Activated CD8-positive, alpha-beta memory T cell treated with anti-CD3 and anti-CD28 coated beads for 36 hours (primary cell): ENCODE measurements at regions not wholly inside any gene's neighbourhood (a gene's known extent, or its start where the extent isn't known, plus 50 kb on each side); places are given as distances from the start of the nearest gene placed in this dataset.

Source experiments
- CTCF ChIA-PET: fragments of 350-600 bp; sonication (Branson Sonifier 250); formaldehyde crosslinking; loops from one replicate; lab custom pipeline; 2021; ENCODE audit warnings: antibody characterized with exemption; lab: Charles Lee
- POLR2A ChIA-PET: fragments of 350-600 bp; sonication (Branson Sonifier 250); formaldehyde crosslinking; loops from one replicate; lab custom pipeline; 2021; ENCODE audit warnings: antibody characterized with exemption; lab: Charles Lee

DNA sequence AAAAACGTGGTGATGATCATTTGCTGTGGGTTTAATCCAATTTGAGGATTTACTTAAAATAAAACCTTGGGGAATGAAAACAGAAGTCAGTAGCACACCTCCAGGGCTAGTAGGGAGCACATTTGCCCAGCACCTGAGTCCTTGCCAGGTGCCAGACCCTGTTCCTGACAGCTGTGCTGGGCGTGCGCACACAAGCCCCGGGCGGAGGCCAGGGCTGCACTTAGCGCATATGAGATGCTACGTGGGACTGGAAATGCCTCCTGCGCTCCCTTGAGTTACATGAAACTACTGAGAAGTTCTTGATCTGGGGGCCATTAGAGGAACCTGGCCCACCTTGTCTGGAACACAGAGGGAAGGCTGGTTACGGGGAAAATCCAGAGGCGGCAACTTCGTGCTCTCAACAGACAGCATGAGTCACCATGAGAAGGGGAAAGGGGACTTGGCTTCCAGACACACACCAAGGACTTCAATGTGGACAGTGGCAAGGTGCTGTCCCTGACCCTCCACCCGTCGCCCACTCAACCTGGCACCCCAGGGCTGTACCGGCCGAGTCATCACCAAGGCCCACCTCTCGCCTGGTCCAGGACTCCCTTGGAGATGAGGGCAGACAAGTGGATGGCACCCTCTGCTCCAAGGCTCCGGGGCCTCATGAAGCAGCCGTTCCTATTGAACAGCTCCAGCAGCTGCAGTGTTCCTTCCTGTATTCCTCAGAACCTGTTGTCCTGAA is 1468.6 kb downstream of the BRD1 start:
- CTCF ChIA-PET = no interaction called here
- POLR2A ChIA-PET = no interaction called here

- CTCF ChIA-PET = no interaction called here
Observed at GRCh38 chr22:48357961-48358360, 1469.7 kb downstream of the BRD1 start.

DNA sequence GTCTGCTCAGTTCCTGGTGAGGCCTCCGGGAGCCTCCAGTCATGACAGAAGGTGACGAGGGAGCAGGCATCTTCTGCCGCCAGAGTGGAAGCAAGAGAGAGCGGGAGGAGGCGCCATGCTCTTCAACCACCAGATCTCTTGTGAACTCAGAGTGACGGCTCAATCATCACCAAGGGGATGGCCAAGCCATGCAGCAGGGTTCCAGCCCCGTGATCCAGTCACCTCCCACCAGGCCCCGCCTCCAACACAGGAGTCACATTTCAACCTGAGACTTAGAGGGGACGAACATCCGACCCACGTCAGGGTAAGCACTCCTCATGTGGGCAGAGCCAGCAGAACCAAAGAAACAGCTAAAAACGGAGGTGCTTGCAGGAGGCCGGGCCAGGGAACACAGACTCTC is 1470.5 kb downstream of the BRD1 start:
- POLR2A ChIA-PET = no interaction called here
- CTCF ChIA-PET = no interaction called here

More at GRCh38 chr22:48357961-48358360, 1469.7 kb downstream of the BRD1 start:
- POLR2A ChIA-PET = no interaction called here

DNA sequence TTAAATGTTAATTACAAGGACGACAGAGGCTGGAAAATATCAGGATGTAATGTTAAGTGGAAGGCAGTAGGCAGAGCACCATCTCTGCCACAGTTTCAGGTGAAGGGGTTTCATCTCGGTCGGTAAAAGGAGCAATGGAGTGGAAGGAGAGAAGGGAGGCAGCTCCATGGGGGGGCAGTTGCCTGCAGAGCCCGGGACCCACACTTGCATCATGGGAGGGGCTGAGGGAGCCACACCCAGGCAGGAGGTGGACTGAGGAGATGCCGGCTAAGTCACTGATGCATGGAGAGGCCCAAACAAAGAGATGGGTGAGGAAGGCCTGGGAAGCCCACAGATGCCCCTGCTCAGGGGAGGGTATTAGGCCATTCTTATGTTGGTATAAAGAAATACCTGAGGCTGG is 1470.9 kb downstream of the BRD1 start:
- ChIA-PET CTCF (no interaction called here), POLR2A (no interaction called here)

DNA sequence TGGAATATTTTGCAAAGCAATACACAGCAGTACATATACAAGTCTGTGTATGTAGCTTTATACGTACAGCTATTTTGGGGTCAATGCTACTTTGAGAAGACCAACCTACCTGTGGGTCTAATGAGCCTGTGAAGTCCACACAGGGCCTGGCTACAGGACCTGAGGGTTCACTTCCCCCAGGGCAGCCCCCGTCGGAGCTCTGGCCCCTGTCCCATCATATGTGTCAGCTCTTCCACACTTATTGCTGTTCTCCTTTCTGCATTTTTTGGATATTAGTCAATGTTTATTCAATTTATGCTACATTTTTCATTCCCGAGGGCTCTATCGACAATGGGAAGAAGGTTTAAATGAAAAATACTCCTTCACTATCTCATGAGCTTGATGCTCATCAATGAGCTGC is 1473.6 kb downstream of the BRD1 start:
- ChIA-PET POLR2A (no interaction called here), CTCF (no interaction called here)

DNA sequence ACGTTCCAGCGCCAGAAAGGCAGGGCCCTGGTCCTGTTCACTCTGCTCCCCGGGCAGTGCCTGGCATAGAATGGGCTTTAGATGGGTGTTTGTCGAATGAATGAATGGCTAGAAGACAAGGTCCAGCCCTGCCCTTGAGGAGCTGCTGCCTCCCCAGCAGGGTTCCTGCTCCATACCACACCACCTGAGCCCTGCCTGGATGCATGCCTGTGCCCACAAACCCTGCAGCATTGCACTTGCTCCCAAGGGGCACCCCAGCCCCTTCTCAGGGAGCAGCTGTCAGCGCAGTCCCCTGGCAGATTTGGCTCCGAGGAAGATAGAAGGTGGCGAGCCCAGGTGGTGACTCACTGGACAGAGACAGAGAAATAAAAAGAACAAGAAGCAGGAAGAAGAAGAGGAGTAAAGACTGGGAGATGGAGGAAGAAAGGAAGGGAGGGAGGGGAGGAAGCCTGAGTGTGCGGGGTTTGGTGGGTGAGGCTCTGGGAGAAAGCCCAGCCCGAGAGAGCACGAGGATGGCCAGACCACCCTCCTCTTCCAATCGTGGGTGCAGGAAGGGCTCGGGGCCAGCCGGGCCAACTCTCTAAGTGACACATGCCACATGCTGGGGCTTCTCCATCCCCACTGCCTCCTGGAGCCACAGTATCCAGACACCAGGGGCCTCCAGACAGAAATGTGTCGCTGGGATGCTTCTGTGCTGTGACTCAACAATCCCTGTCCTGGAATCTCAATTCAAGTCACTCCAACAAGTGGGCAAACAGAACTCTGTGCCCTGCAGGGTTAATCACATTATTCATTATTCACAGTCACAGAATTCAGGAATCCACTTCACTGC is 1474.3 kb downstream of the BRD1 start:
- POLR2A ChIA-PET = no interaction called here
- CTCF ChIA-PET = no interaction called here

DNA sequence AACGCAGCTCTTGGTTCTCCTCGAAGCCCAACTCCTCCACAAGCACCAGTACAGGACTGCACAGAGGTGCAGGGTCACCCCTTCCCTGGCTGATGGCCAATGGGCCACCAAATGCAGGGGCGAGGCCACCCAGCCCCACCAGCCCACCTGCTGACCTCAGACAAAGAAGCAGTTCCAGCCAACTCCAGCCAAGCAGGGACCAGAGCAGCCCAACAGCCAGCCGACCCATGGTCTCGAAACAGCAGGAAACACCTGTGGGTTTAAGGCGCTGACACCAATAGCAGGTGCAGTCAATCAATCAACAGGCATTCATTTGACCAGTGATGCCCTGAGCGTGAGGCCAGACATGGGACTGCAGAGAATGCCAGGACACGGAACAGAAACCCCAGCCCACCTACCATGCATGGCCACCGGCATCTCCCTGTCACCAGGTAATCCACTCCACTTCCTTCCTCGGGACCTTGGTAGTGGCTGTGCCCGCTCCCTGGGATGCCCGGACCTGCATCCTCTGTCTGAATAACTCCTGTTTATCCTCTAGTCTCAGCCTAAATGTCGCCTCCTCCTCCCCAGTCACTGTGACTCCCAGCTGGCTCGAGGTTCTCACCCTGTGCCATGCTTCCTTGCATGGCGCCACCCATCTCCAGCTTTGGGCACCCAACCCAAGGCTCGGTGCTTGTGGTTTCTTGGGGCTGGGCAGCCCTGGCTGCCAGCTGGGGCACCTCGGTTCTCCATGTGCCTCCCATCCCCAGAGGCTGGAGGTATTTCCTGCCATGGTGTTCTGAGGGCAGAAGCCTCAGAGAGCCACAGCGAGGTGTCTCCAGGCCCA is 1475.4 kb downstream of the BRD1 start:
- POLR2A ChIA-PET = no interaction called here

DNA sequence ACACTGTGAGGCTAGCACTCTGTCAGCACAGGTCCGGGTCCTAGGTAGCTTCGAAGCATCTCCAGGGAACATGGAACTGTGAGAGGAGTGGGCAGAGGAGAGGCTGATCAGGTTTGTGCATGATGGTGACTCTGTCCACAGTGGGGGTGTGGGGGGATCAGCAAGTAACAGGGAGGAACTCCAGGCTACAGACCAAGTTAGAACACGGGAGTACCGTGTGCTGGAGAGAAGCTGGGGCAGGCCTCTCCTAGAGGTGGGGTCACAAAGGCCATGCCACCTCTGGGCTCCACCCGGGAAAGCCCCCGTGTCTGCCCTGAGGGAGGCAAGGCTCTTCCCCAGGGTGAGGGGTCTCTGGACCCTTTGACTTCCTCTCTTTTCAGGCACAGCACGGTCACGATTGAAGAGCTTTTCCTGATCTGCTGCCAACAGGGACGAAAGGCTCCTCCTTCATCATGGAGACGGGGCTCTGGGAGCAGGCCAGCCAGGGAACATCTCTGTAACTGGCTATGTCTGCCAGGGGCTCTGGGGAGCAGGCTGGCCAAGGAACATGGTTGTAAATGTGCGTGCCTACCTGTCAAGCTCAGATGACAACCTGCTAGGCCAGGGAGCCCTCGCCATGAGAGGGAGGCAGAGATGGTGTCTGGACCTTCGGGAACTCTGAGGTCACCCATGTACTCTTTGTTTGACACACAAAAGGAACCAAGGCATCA is 1476.1 kb downstream of the BRD1 start:
- POLR2A ChIA-PET = no interaction called here
- CTCF ChIA-PET = no interaction called here

More for the DNA sequence above, 1475.4 kb downstream of the BRD1 start:
- CTCF ChIA-PET = no interaction called here

GRCh38 chr22:48350456-48350855 is 1477.2 kb downstream of the BRD1 start:
- ChIA-PET CTCF (no interaction called here), POLR2A (no interaction called here)

DNA sequence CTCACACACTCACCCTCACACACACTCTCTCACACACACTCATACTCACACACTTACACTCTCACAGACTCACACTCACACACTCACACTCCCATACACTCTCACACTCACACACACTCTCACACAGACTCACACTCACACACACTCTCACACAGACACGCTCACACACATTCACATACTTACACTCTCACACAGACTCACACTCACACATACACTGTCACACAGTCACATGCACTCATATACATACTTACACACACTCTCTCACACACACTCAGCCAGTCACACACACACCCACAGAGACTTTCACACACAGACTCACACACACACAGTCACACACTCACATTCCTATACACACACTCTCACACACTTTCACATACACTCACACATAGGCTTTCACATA is 1478.8 kb downstream of the BRD1 start:
- POLR2A ChIA-PET = no interaction called here

DNA sequence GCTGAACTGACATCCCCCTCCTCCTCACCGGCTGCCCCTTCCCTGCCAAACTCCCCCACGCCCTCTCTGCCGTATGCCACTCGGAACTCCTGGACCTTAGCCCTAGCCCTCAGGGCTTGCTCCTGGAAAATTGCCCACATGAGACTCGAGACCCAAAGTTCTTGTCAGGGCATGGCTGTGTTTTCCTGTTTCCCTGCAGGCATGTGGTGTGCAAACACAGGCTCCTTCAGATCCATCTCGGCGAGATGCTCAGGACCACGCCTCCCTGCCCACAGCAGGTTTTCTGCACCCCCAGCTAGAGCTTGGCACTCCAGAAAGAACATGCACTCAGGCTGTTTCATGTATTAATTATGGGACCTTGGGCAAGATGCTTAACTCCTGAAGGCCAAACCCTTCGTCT is 1480.4 kb downstream of the BRD1 start:
- POLR2A ChIA-PET = no interaction called here
- CTCF ChIA-PET = no interaction called here

More for the DNA sequence above, 1478.8 kb downstream of the BRD1 start:
- CTCF ChIA-PET = no interaction called here

- CTCF ChIA-PET = no interaction called here
- POLR2A ChIA-PET = no interaction called here
Observed at GRCh38 chr22:48346911-48347310, 1480.8 kb downstream of the BRD1 start.

GRCh38 chr22:48346311-48346710 is 1481.4 kb downstream of the BRD1 start:
- ChIA-PET CTCF (no interaction called here), POLR2A (no interaction called here)

DNA sequence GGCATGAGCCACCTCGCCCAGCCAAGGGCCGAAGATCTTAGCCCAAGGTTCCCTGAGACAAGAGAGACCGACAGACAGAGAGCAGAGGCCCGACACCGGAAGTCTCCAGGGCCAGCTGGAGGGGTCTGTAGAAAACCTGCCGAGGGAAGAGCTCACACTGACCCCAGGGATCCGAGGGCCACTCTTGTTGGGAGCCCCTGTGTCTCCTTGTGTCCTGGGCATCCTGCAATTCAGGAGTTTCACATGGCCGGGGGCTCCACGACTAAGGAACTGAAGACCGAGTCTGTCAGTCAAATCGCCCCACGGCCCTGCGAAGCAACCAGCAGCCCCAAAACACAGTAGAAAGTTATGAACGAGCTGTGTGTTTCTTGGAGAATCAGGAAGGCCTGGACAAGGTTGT is 1482.0 kb downstream of the BRD1 start:
- POLR2A ChIA-PET = no interaction called here

GRCh38 chr22:48343461-48343860 is 1484.2 kb downstream of the BRD1 start:
- POLR2A ChIA-PET = no interaction called here
- CTCF ChIA-PET = no interaction called here

More for the DNA sequence above, 1482.0 kb downstream of the BRD1 start:
- CTCF ChIA-PET = no interaction called here

DNA sequence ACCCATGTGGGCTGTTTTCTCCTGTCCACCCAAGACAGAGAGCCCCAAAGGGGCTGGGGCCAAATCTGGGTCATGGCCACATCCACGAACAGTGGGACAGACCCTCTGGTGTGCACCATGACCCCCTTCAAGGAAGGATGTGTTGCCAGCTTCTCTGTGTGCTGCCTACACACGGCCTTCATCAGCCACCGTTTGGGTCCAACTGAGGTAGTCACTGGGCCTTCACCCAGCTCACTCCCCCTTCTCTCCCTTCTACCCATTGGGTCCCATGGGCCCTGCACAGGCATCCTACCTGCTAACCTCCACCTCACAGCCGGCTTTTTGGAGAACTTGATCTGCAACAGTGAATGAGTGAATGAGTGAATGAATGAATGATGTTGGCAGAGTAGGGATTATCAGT is 1484.9 kb downstream of the BRD1 start:
- POLR2A ChIA-PET = no interaction called here
- CTCF ChIA-PET = no interaction called here

DNA sequence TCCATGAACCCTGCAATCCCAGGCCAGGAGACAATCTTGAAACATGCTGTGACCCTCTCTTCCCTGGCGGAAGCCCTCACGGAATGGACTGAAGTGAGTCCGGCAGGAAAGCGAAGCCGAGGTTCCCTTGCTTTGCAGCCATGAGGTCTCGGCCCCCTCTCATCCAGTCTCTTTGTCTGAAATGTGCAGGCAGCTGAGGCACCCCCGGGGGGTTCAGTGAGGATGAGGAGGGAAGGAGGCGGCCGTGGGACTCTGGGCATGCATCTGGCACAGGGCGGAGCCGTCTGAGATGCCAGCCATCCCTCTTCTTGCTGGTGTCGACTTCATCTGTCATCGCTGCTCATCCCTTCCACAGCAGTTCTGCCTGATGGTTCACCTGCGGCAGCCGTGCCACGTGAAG is 1485.7 kb downstream of the BRD1 start:
- POLR2A ChIA-PET = no interaction called here
- CTCF ChIA-PET = no interaction called here

DNA sequence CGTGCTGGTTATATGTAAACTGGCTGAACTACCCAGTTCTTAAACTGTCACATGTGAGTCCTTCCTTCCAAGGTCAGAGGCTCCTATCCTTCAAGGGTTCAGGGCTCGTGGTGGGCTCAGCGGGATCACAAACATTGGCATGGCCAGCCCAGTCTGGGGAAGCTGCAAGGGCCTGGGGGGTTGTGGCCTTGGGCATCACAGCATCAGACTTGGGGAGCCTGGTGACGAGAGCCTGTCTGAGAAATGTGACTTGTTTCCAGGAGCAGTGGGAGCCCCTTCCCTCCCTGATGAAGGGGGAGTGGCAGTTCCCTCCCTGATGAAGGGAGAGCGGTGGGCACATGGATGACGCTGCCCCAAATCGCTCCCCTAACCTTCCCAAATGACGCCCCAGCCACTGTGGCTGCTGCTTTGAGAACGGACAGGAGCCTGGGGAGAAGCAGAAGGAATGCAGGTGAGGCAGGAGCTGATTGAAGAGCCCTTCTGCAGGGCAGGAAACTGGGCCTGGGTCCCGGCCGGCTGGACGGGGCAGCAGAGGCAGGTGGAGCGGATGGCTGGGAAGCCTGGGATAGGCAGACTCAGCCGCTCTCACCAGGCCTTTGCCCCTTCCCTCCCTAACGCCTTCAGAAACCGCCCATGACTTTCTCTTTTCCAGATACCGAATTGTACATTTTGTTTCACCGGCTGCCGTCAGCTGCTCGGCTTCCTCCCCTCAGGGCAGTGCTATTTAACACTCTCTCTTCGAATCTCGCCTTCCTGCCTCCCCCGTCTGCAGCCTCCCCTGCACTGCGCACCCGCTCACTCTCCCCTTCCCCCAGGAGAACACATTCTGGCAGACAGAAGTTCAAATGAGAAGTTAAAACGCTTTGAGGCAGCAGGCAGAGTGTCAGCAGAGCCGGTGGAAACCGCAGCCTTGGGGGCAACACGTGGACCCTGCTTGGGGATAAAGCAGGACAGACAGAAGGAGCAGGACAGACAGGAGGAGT is 1486.7 kb downstream of the BRD1 start:
- POLR2A ChIA-PET = no interaction called here
- CTCF ChIA-PET = no interaction called here
